Skeletal muscle satellite cell (primary cell): ENCODE measurements at regions not wholly inside any gene's neighbourhood (a gene's known extent, or its start where the extent isn't known, plus 50 kb on each side); places are given as distances from the start of the nearest gene placed in this dataset.
"Not testable (repeated sequence)": the region's sequence is repeated elsewhere in the genome, so short reads cannot be mapped to it uniquely, and the experiment has no call there.

Experiments
- H3K27me3 ChIP-seq: 2 replicates; pipeline ENCODE4 v1.7.0; 2013; ENCODE audit warnings: low read length; ENCODE audit not compliant: control insufficient read depth, insufficient read depth
- H3K36me3 ChIP-seq: 2 replicates; pipeline ENCODE4 v1.7.0; 2013; ENCODE audit warnings: mild to moderate bottlenecking, control low read depth, low read length; ENCODE audit not compliant: insufficient read depth
- H3K4me1 ChIP-seq: 2 replicates; pipeline ENCODE4 v1.7.0; 2013; ENCODE audit warnings: low read length; ENCODE audit not compliant: control insufficient read depth, insufficient read depth
- H3K4me2 ChIP-seq: 2 replicates; pipeline ENCODE4 v1.7.0; 2013; ENCODE audit warnings: mild to moderate bottlenecking, low read length
- H3K4me3 ChIP-seq: 2 replicates; pipeline ENCODE4 v1.7.0; 2013; ENCODE audit warnings: low read length
- H3K9ac ChIP-seq: 2 replicates; pipeline ENCODE4 v1.7.0; 2013; ENCODE audit warnings: mild to moderate bottlenecking, low read depth, low read length, moderate library complexity
- H3K9me3 ChIP-seq: replicated peaks from 2 replicates; pipeline ENCODE4 v1.7.0; 2013; ENCODE audit warnings: mild to moderate bottlenecking, control low read depth, low read length

DNA sequence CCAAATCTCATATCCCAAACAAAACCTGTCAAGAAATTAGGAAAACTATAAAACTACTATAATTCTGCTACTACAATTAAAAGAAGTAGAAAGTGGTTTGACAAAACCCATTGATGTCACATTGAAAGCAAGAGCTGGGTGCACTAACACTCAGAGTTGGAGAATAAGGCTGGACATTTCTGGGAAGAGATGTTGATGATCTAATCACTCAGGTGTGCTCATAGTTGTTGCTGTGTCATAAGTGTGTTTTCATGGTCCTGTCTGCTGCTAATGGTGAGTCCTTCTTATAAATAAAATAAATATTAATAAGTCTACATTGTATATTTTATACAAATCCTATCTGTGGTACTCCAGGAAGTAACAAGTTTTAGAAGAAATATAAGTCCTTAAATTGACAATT lies 168.2 kb upstream of the LRP1B start:
- H3K27me3 ChIP-seq: no peaks in the 10 kb centered on the region

GRCh38 chr2:142294225-142294624 lies 163.4 kb upstream of the LRP1B start:
- no peak overlapping the region for H3K9ac ChIP-seq
- H3K9me3 ChIP-seq: no peaks in the 10 kb centered on the region

More for the DNA sequence above, 168.2 kb upstream of the LRP1B start:
- no peaks in the 10 kb centered on the region for H3K9me3 ChIP-seq
- no peak overlapping the region for H3K9ac ChIP-seq
- H3K4me1 ChIP-seq: no peaks in the 10 kb centered on the region
- no peak overlapping the region for H3K4me2 ChIP-seq
- no peak overlapping the region for H3K4me3 ChIP-seq
- H3K36me3 ChIP-seq: no peaks in the 10 kb centered on the region

DNA sequence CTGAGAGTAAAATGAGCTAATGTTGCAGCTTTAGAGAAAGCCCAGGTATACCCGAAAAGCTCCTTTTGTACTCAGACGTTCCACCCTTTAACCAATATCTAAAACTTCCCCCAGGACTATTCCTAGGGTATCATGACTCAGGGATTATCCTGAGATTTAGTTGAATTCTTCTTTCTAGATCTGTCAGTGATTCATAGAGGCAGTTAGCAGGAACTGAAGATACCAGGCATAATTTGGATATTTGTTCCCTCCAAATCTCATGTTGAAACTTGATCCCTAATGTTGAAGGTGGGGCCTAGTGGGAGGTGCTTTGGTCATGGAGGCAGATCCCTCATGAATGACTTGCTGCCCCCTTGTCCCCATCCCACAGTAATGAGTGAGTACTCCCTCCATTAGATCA lies 161.2 kb upstream of the LRP1B start:
- no peak overlapping the region for H3K4me3 ChIP-seq
- peaks cover 4% of the 10 kb centered on the region for H3K4me1 ChIP-seq

More at GRCh38 chr2:142294225-142294624, 163.4 kb upstream of the LRP1B start:
- no peaks in the 10 kb centered on the region for H3K36me3 ChIP-seq
- H3K27me3 ChIP-seq: no peaks in the 10 kb centered on the region
- H3K4me1 ChIP-seq: peaks cover 4% of the 10 kb centered on the region
- no peak overlapping the region for H3K4me2 ChIP-seq
- H3K4me3 ChIP-seq: no peak overlapping the region

GRCh38 chr2:142290931-142291330 lies 160.1 kb upstream of the LRP1B start:
- no peak overlapping the region for H3K4me2 ChIP-seq
- H3K4me3 ChIP-seq: no peak overlapping the region
- peaks cover 4% of the 10 kb centered on the region for H3K4me1 ChIP-seq
- no peaks in the 10 kb centered on the region for H3K27me3 ChIP-seq
- no peaks in the 10 kb centered on the region for H3K9me3 ChIP-seq
- H3K36me3 ChIP-seq: no peaks in the 10 kb centered on the region
- H3K9ac ChIP-seq: no peak overlapping the region

More for the DNA sequence above, 161.2 kb upstream of the LRP1B start:
- no peaks in the 10 kb centered on the region for H3K27me3 ChIP-seq
- no peak overlapping the region for H3K9ac ChIP-seq
- no peaks in the 10 kb centered on the region for H3K36me3 ChIP-seq
- H3K4me2 ChIP-seq: no peak overlapping the region
- no peaks in the 10 kb centered on the region for H3K9me3 ChIP-seq

- H3K27me3 ChIP-seq: no peaks in the 10 kb centered on the region
- H3K9me3 ChIP-seq: no peaks in the 10 kb centered on the region
- H3K36me3 ChIP-seq: no peaks in the 10 kb centered on the region
- peaks cover 4% of the 10 kb centered on the region for H3K4me1 ChIP-seq
- no peak overlapping the region for H3K4me2 ChIP-seq
- no peak overlapping the region for H3K9ac ChIP-seq
- H3K4me3 ChIP-seq: no peak overlapping the region
Observed at GRCh38 chr2:142286618-142287017, 155.8 kb upstream of the LRP1B start.

- no peaks in the 10 kb centered on the region for H3K36me3 ChIP-seq
- H3K4me3 ChIP-seq: no peak overlapping the region
- no peaks in the 10 kb centered on the region for H3K27me3 ChIP-seq
- no peaks in the 10 kb centered on the region for H3K4me1 ChIP-seq
- no peaks in the 10 kb centered on the region for H3K9me3 ChIP-seq
- no peak overlapping the region for H3K4me2 ChIP-seq
- H3K9ac ChIP-seq: no peak overlapping the region
Observed at GRCh38 chr2:142285480-142285879, 154.7 kb upstream of the LRP1B start.

DNA sequence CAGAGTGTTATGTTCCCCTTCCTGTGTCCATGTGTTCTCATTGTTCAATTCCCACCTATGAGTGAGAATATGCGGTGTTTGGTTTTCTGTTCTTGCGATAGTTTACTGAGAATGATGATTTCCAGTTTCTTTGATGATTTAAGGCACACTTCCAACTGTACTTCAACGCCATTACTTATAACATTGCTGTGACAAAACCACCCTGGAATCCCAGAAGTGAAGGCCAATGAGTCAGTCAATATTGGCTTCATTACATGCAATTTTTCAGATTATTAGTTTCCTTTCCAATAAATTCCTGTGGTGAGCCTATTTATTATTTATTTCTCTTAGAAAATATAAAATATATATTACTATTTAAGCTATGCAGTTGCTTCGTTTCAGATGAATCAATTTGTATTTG lies 153.5 kb upstream of the LRP1B start:
- not testable (repeated sequence) for H3K4me3 ChIP-seq, H3K36me3 ChIP-seq, H3K27me3 ChIP-seq, H3K9me3 ChIP-seq, H3K4me1 ChIP-seq, H3K9ac ChIP-seq, H3K4me2 ChIP-seq

- Histone ChIP-seq H3K4me3 (no peak overlapping the region), H3K9me3 (no peaks in the 10 kb centered on the region), H3K27me3 (no peaks in the 10 kb centered on the region), H3K4me1 (no peaks in the 10 kb centered on the region), H3K4me2 (no peak overlapping the region), H3K9ac (no peak overlapping the region), H3K36me3 (no peaks in the 10 kb centered on the region)
Observed at GRCh38 chr2:142280831-142281230, 150.0 kb upstream of the LRP1B start.

DNA sequence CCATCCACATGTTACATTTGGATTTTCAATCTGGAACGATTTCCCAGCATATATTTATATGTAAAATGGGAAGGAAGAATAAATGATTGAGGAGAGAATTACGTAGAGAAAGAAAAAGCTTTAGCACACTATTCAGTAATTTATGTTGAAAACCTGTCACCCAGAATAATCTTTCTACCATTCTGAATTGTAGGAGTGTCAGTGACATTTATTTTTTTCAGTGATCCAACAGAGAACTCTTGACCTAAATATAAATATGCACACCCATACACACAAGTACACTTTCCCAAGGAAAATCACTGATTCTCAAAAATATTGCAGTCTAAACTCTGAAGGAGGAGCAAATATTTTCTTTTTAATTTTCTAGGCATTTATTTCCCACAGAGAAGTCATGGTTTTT lies 140.2 kb upstream of the LRP1B start:
- Histone ChIP-seq H3K27me3 (no peaks in the 10 kb centered on the region), H3K36me3 (no peaks in the 10 kb centered on the region), H3K4me3 (no peak overlapping the region), H3K4me1 (no peaks in the 10 kb centered on the region), H3K4me2 (no peak overlapping the region), H3K9me3 (no peaks in the 10 kb centered on the region), H3K9ac (no peak overlapping the region)

- H3K27me3 ChIP-seq: no peaks in the 10 kb centered on the region
- H3K4me3 ChIP-seq: no peak overlapping the region
- H3K36me3 ChIP-seq: no peaks in the 10 kb centered on the region
- H3K4me2 ChIP-seq: no peak overlapping the region
- no peak overlapping the region for H3K9ac ChIP-seq
- H3K9me3 ChIP-seq: no peaks in the 10 kb centered on the region
- no peaks in the 10 kb centered on the region for H3K4me1 ChIP-seq
Observed at GRCh38 chr2:142270291-142270690, 139.5 kb upstream of the LRP1B start.

DNA sequence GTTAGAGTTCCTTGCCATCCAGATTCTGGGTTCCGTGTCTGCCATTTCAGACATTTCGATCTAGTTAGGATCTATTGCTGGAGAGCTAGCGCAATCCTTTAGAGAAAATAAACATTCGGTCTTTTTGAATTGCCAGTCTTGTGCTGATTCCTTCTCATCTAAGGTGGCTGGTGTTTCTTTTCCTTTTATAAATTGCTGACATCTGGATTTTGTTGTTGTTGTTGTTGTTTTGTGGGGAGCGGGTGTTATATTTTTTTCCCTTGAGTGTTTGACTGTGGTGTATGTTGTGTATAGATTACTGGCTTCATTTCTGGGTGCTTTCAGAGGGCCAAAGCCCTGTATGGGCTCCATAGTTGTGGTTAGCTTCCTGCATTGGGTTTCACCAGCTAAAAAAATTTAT lies 128.5 kb upstream of the LRP1B start:
- Histone ChIP-seq H3K4me3 (no peak overlapping the region), H3K27me3 (no peaks in the 10 kb centered on the region), H3K36me3 (no peaks in the 10 kb centered on the region), H3K9me3 (no peaks in the 10 kb centered on the region), H3K9ac (no peak overlapping the region), H3K4me2 (no peak overlapping the region), H3K4me1 (no peaks in the 10 kb centered on the region)

- no peak overlapping the region for H3K4me2 ChIP-seq
- no peaks in the 10 kb centered on the region for H3K9me3 ChIP-seq
- H3K9ac ChIP-seq: no peak overlapping the region
- H3K36me3 ChIP-seq: no peaks in the 10 kb centered on the region
- H3K27me3 ChIP-seq: no peaks in the 10 kb centered on the region
- H3K4me3 ChIP-seq: no peak overlapping the region
- no peaks in the 10 kb centered on the region for H3K4me1 ChIP-seq
Observed at GRCh38 chr2:142254031-142254430, 123.2 kb upstream of the LRP1B start.
